HG02970 (cell line): ENCODE measurements at regions not wholly inside any gene's neighbourhood (a gene's known extent, or its start where the extent isn't known, plus 50 kb on each side); places are given as distances from the start of the nearest gene placed in this dataset.
"Not testable (repeated sequence)": the region's sequence is repeated elsewhere in the genome, so short reads cannot be mapped to it uniquely, and the experiment has no call there.

Experiments used
- ATAC-seq: cut with Tn5 transposase; IDR thresholded peaks from one replicate; pipeline ENCODE4 v1.9.1; 2021; ENCODE audit warnings: mild to moderate bottlenecking, moderate library complexity, moderate number of reproducible peaks; ENCODE audit not compliant: unreplicated experiment, low FRiP score

- no peak for ATAC-seq
Measured at GRCh38 chr7:68185631-68186456, 1189.2 kb downstream of the TYW1 start.

- no peak for ATAC-seq
Measured at GRCh38 chr7:68187532-68187931, 1190.9 kb downstream of the TYW1 start.

GRCh38 chr7:68192941-68193340 is 1196.3 kb downstream of the TYW1 start:
- no peak for ATAC-seq

- not testable (repeated sequence) for ATAC-seq
Measured at GRCh38 chr7:68195642-68196041, 1199.0 kb downstream of the TYW1 start.

GRCh38 chr7:68200051-68200670 is 1203.5 kb downstream of the TYW1 start:
- ATAC-seq, result no peak

- no peak for ATAC-seq
Measured at GRCh38 chr7:68203251-68203650, 1206.6 kb downstream of the TYW1 start.

- no peak for ATAC-seq
Measured at GRCh38 chr7:68205826-68206225, 1209.2 kb downstream of the TYW1 start.

- no peak for ATAC-seq
Measured at GRCh38 chr7:68206946-68207485, 1210.4 kb downstream of the TYW1 start.

GRCh38 chr7:68207676-68208075 is 1211.0 kb downstream of the TYW1 start:
- no peak for ATAC-seq

GRCh38 chr7:68209486-68209885 is 1212.9 kb downstream of the TYW1 start:
- ATAC-seq, result no peak

- no peak for ATAC-seq
Measured at GRCh38 chr7:68213838-68214237, 1217.2 kb downstream of the TYW1 start.

GRCh38 chr7:68216051-68216450 is 1219.4 kb downstream of the TYW1 start:
- ATAC-seq, result no peak

GRCh38 chr7:68217426-68217825 is 1220.8 kb downstream of the TYW1 start:
- ATAC-seq, result no peak

- ATAC-seq, result no peak
Measured at GRCh38 chr7:68218461-68218860, 1221.8 kb downstream of the TYW1 start.

GRCh38 chr7:68222311-68222710 is 1225.7 kb downstream of the TYW1 start:
- ATAC-seq, result no peak

GRCh38 chr7:68224041-68224741 is 1227.6 kb downstream of the TYW1 start:
- no peak for ATAC-seq

- not testable (repeated sequence) for ATAC-seq
Measured at GRCh38 chr7:68231011-68231410, 1234.4 kb downstream of the TYW1 start.

- ATAC-seq, result no peak
Measured at GRCh38 chr7:68235937-68236336, 1239.3 kb downstream of the TYW1 start.

- no peak for ATAC-seq
Measured at GRCh38 chr7:68238204-68238805, 1241.7 kb downstream of the TYW1 start.

- no peak for ATAC-seq
Measured at GRCh38 chr7:68243128-68243527, 1246.5 kb downstream of the TYW1 start.

- no peak for ATAC-seq
Measured at GRCh38 chr7:68244389-68244788, 1247.8 kb downstream of the TYW1 start.
